ENCODE measurements at regions not wholly inside any gene's neighbourhood (a gene's known extent, or its start where the extent isn't known, plus 50 kb on each side); places are given as distances from the start of the nearest gene placed in this dataset.

DNA sequence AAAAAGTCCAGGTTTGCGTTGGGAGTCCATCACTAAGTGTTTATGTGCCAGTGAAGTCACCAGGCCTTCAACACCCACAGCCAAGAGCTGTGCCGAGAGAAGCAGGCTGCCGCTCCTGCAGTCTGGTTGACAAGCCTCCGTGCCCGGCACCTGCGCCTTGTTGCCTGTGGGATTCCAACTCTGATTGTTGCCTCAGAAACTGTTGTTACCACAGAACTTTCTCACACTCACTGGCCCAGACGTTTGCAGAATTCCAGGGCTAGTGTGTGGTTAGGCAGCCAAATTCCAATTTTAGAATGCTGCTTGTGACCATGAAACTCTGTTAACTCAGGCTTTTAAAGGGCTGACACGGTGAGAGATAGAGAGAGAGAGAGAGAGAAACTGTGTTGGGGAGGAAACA, 119.5 kb upstream of the LIMCH1 start:
- H3K36me3 ChIP-seq: no peaks in the 10 kb centered on the region
- peak; percentile 82 for DNase-seq
- H3K27me3 ChIP-seq (ENCODE audit: low read depth): no peaks in the 10 kb centered on the region
- H3K4me3 ChIP-seq: no peak overlapping the region
- peaks cover 62% of the 10 kb centered on the region for H3K4me1 ChIP-seq
- intact Hi-C loops (cut with micrococcal nuclease): no loop called here
- no peaks in the 10 kb centered on the region for H3K9me3 ChIP-seq (replicated peaks)
- peak overlapping the region; percentile 81 for H3K27ac ChIP-seq (replicated peaks)
- TF ChIP-seq, protein P1, sequence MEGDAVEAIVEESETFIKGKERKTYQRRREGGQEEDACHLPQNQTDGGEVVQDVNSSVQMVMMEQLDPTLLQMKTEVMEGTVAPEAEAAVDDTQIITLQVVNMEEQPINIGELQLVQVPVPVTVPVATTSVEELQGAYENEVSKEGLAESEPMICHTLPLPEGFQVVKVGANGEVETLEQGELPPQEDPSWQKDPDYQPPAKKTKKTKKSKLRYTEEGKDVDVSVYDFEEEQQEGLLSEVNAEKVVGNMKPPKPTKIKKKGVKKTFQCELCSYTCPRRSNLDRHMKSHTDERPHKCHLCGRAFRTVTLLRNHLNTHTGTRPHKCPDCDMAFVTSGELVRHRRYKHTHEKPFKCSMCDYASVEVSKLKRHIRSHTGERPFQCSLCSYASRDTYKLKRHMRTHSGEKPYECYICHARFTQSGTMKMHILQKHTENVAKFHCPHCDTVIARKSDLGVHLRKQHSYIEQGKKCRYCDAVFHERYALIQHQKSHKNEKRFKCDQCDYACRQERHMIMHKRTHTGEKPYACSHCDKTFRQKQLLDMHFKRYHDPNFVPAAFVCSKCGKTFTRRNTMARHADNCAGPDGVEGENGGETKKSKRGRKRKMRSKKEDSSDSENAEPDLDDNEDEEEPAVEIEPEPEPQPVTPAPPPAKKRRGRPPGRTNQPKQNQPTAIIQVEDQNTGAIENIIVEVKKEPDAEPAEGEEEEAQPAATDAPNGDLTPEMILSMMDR (IDR thresholded peaks at IDR 0.05; ENCODE audit: borderline replicate concordance): no peak

DNA sequence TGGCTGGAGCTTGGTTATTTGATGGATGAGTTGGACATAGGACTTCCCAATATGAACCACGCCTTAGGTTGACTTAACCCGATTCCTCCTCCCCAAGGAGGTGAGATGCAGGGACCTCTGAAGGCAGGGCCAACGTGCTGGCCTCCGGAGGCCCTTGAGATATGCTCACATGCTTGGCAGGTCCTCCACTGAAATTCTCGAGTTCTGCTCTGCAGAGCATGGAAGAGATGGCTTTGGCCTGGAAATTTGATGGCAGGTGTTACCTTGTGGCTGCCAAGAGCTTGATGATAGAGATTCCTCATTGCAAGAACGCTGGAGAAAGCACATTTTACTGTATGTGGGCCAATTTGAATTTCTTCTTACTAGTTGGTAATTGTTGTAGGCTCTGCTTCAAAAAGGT, 117.4 kb upstream of the LIMCH1 start:
- no peak for DNase-seq
- TF ChIP-seq, protein P1 (IDR thresholded peaks at IDR 0.05; ENCODE audit: borderline replicate concordance): no peak
- no peak overlapping the region for H3K4me3 ChIP-seq
- intact Hi-C loops (cut with micrococcal nuclease): no loop called here
- H3K9me3 ChIP-seq (replicated peaks): no peaks in the 10 kb centered on the region
- H3K4me1 ChIP-seq: peaks cover 70% of the 10 kb centered on the region
- H3K36me3 ChIP-seq: no peaks in the 10 kb centered on the region
- H3K27ac ChIP-seq (replicated peaks): no peak overlapping the region
- no peaks in the 10 kb centered on the region for H3K27me3 ChIP-seq (ENCODE audit: low read depth)

DNA sequence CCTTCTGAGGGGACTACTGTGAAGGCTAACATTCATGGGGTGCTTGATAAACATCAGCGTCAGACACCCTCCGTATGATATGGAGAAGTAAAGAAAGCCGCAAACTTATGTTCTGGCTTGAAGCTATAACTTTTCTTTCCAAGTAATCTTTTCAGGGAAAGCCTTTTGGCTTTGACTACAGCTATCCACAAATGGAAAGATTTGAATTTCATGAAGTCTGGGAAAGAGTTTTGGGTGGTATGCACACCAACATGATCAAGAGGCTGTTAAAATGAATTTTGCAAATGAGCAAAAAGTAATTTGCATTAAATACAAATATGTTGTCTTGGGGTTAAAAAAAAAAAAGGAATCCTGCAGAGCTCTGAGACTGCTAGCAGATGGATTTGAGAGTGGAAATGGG, 114.8 kb upstream of the LIMCH1 start:
- H3K4me1 ChIP-seq: peaks cover 69% of the 10 kb centered on the region
- DNase-seq: no peak
- intact Hi-C loops (cut with micrococcal nuclease): no loop called here

DNA sequence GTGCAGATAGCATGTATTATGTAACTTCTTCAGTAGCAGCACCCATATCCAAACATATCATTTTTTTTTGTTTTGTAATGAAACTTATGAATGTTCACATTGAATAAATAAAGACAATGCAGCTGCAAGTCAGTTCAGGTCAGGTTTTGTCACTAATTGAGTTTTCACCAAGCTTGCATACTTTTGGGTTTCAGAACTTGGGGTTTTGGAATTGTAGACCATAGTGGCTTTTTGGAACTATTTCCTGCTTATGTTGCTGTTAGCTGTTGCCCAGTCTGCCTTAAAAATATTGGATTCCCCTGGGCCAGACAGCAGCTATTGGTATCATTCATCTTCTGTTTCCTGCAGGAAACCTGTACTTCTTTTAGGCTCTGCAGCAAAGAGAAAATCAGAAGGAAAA, 113.4 kb upstream of the LIMCH1 start:
- peaks cover 70% of the 10 kb centered on the region for H3K4me1 ChIP-seq

More for the DNA sequence above, 114.8 kb upstream of the LIMCH1 start:
- no peak overlapping the region for H3K4me3 ChIP-seq
- H3K9me3 ChIP-seq (replicated peaks): no peaks in the 10 kb centered on the region
- H3K36me3 ChIP-seq: no peaks in the 10 kb centered on the region
- no peaks in the 10 kb centered on the region for H3K27me3 ChIP-seq (ENCODE audit: low read depth)
- TF ChIP-seq, protein P1 (IDR thresholded peaks at IDR 0.05; ENCODE audit: borderline replicate concordance): no peak
- no peak overlapping the region for H3K27ac ChIP-seq (replicated peaks)

DNA sequence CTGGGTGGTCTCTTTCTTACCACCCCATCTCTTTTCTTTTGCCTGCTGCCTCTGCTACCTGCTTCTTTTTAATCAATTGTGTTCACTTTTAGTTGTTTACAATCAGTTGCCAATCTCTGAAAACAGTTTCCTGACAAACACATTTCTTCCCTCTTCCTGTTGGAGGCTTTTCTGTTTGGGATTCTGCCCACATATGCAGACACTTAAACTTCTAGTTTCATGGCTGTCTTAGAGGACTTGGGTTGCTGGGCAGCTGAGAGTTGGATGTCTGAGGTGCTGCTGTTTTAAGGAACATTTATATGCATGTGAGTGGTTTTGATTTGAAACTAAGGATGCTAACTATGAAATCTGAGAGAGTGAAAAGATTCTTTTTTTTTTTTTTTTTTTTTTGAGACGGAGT, 112.3 kb upstream of the LIMCH1 start:
- DNase-seq: no peak
- H3K4me1 ChIP-seq: peaks cover 71% of the 10 kb centered on the region

More for the DNA sequence above, 113.4 kb upstream of the LIMCH1 start:
- H3K27me3 ChIP-seq (ENCODE audit: low read depth): no peaks in the 10 kb centered on the region
- DNase-seq: no peak
- H3K27ac ChIP-seq (replicated peaks): peak overlapping the region; percentile 54
- intact Hi-C loops (cut with micrococcal nuclease): no loop called here
- H3K4me3 ChIP-seq: no peak overlapping the region
- TF ChIP-seq, protein P1 (IDR thresholded peaks at IDR 0.05; ENCODE audit: borderline replicate concordance): no peak
- peaks cover 1% of the 10 kb centered on the region for H3K9me3 ChIP-seq (replicated peaks)
- H3K36me3 ChIP-seq: no peaks in the 10 kb centered on the region

More for the DNA sequence above, 112.3 kb upstream of the LIMCH1 start:
- H3K4me3 ChIP-seq: no peak overlapping the region
- H3K36me3 ChIP-seq: no peaks in the 10 kb centered on the region
- no peaks in the 10 kb centered on the region for H3K27me3 ChIP-seq (ENCODE audit: low read depth)
- H3K9me3 ChIP-seq (replicated peaks): peaks cover 5% of the 10 kb centered on the region
- TF ChIP-seq, protein P1 (IDR thresholded peaks at IDR 0.05; ENCODE audit: borderline replicate concordance): no peak
- H3K27ac ChIP-seq (replicated peaks): peak overlapping the region; percentile 54
- intact Hi-C loops (cut with micrococcal nuclease): no loop called here

Measured in left ventricle myocardium inferior (tissue), 1 donor.